ENCODE measurements at regions not wholly inside any gene's neighbourhood (a gene's known extent, or its start where the extent isn't known, plus 50 kb on each side); places are given as distances from the start of the nearest gene placed in this dataset.

- TF ChIP-seq HOMEZ (CRISPR knock-in tag; IDR thresholded peaks at IDR 0.05; ENCODE audit: low read depth) = 0 out of 2 replicates have a peak, but pooled peaks have one; percentile 26
- TF ChIP-seq MTA1 (CRISPR knock-in tag; IDR thresholded peaks at IDR 0.05; ENCODE audit: borderline replicate concordance) = no peak
- no peak for TF ChIP-seq POLR2A (IDR thresholded peaks at IDR 0.05; ENCODE audit: insufficient read depth in 1 of 2, low read depth in 2 of 2, low read length in 2 of 2)
- 0 out of 2 replicates have a peak, but pooled peaks have one; percentile 21 for TF ChIP-seq KDM6A (CRISPR knock-in tag; IDR thresholded peaks at IDR 0.05; ENCODE audit: low read depth)
- 0 out of 2 replicates have a peak, but pooled peaks have one; percentile 26 for TF ChIP-seq ZNF431 (CRISPR knock-in tag; IDR thresholded peaks at IDR 0.05; ENCODE audit: borderline replicate concordance, low read depth)
- TF ChIP-seq RELA (CRISPR knock-in tag; IDR thresholded peaks at IDR 0.05) = no peak
- TF ChIP-seq ZNF713 (CRISPR knock-in tag; IDR thresholded peaks at IDR 0.05) = 0 out of 2 replicates have a peak, but pooled peaks have one; percentile 19
- peak; percentile 54; the same call in 1 of the 2 replicates for TF ChIP-seq SALL1 (CRISPR knock-in tag; IDR thresholded peaks at IDR 0.05)
- TF ChIP-seq ZFP90 (CRISPR knock-in tag; IDR thresholded peaks at IDR 0.05; ENCODE audit: borderline replicate concordance) = no peak
- TF ChIP-seq THAP8 (CRISPR knock-in tag; IDR thresholded peaks at IDR 0.05; ENCODE audit: borderline replicate concordance) = no peak
- no peak for TF ChIP-seq MTERF4 (CRISPR knock-in tag; IDR thresholded peaks at IDR 0.05)
- TF ChIP-seq ZBTB7B (CRISPR knock-in tag; IDR thresholded peaks at IDR 0.05) = 0 out of 2 replicates have a peak, but pooled peaks have one; percentile 38
- no peak for TF ChIP-seq MLLT10 (CRISPR knock-in tag; IDR thresholded peaks at IDR 0.05)
- no peak for TF ChIP-seq SIX1 (CRISPR knock-in tag; IDR thresholded peaks at IDR 0.05; ENCODE audit: borderline replicate concordance)
- peak; percentile 25; the same call in 1 of the 2 replicates for TF ChIP-seq IRF2 (CRISPR knock-in tag; IDR thresholded peaks at IDR 0.05)
- no peak for TF ChIP-seq TCF7L2 (IDR thresholded peaks at IDR 0.05; ENCODE audit: low read depth, low read length)
- no peak for TF ChIP-seq ZNF496 (CRISPR knock-in tag; IDR thresholded peaks at IDR 0.05; ENCODE audit: insufficient replicate concordance)
- TF ChIP-seq ZNF235 (CRISPR knock-in tag; IDR thresholded peaks at IDR 0.05; ENCODE audit: borderline replicate concordance) = 0 out of 2 replicates have a peak, but pooled peaks have one; percentile 32
- 0 out of 2 replicates have a peak, but pooled peaks have one; percentile 9 for TF ChIP-seq ZBTB38 (CRISPR knock-in tag; IDR thresholded peaks at IDR 0.05)
- no peak for TF ChIP-seq MXI1 (IDR thresholded peaks at IDR 0.05; ENCODE audit: borderline replicate concordance, low read depth, low read length)
- TF ChIP-seq ATF7 (IDR thresholded peaks at IDR 0.05) = no peak
- TF ChIP-seq ATF7 (CRISPR knock-in tag; IDR thresholded peaks at IDR 0.05) = no peak
- TF ChIP-seq ZNF205 (CRISPR knock-in tag; IDR thresholded peaks at IDR 0.05) = no peak
- 0 out of 2 replicates have a peak, but pooled peaks have one; percentile 32 for TF ChIP-seq MED1 (CRISPR knock-in tag; IDR thresholded peaks at IDR 0.05)
- TF ChIP-seq HNRNPUL1 (IDR thresholded peaks at IDR 0.05; ENCODE audit: low read depth, low read length) = no peak
- no peak for TF ChIP-seq ZNF780A (CRISPR knock-in tag; IDR thresholded peaks at IDR 0.05)
- TF ChIP-seq, protein P1, sequence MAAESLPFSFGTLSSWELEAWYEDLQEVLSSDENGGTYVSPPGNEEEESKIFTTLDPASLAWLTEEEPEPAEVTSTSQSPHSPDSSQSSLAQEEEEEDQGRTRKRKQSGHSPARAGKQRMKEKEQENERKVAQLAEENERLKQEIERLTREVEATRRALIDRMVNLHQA (CRISPR knock-in tag; IDR thresholded peaks at IDR 0.05) = no peak
- 0 out of 2 replicates have a peak, but pooled peaks have one; percentile 20 for TF ChIP-seq FOXJ3 (CRISPR knock-in tag; IDR thresholded peaks at IDR 0.05; ENCODE audit: borderline replicate concordance)
- TF ChIP-seq HDAC2 (CRISPR knock-in tag; IDR thresholded peaks at IDR 0.05) = peak; percentile 48; the same call in 1 of the 2 replicates
- TF ChIP-seq NCOR1 (IDR thresholded peaks at IDR 0.05; ENCODE audit: borderline replicate concordance, low read length) = peak; percentile 81
These were observed 125.3 kb upstream of the SMURF2 start (continued) for GRCh38 chr17:64787255-64787920.

Data from HepG2 (cell line).